OCI-LY3 (cell line): ENCODE measurements at regions not wholly inside any gene's neighbourhood (a gene's known extent, or its start where the extent isn't known, plus 50 kb on each side); places are given as distances from the start of the nearest gene placed in this dataset.

Source experiments
- H2AFZ ChIP-seq: fragments of 200-600, 300-600 bp; shearing (Covaris generic); 2 replicates; pipeline ENCODE4 v1.6.0; 2014; ENCODE audit warnings: antibody characterized with exemption, low read depth, low read length
- H3K27ac ChIP-seq: fragments of 200-600, 300-600 bp; sonication (generic); 2 replicates; pipeline ENCODE4 v1.5.1; 2014; ENCODE audit warnings: mild to moderate bottlenecking, low read length, moderate library complexity, mixed read lengths
- H3K27me3 ChIP-seq: fragments of 200-600, 300-600 bp; sonication (generic); 2 replicates; pipeline ENCODE4 v1.6.1; 2014; ENCODE audit warnings: low read depth, low read length, mixed read lengths
- H3K36me3 ChIP-seq: fragments of 200-600, 300-600 bp; sonication (generic); replicated peaks from 2 replicates; pipeline ENCODE3; 2014; ENCODE audit warnings: low read depth, low read length, mixed read lengths
- H3K4me1 ChIP-seq: fragments of 300-600, 200-600 bp; sonication (generic); 2 replicates; pipeline ENCODE4 v1.6.1; 2014; ENCODE audit warnings: low read length, mixed read lengths
- H3K4me2 ChIP-seq: fragments of 200-600, 300-600 bp; sonication (generic); 2 replicates; pipeline ENCODE4 v1.6.1; 2014; ENCODE audit warnings: low read length, mixed read lengths
- H3K4me3 ChIP-seq: fragments of 300-600, 200-600 bp; sonication (generic); 2 replicates; pipeline ENCODE4 v1.5.1; 2014; ENCODE audit warnings: antibody characterized with exemption, mild to moderate bottlenecking, low read length, moderate library complexity
- H3K79me2 ChIP-seq: fragments of 300-600, 200-600 bp; shearing (Covaris generic); 2 replicates; pipeline ENCODE4 v1.6.1; 2014; ENCODE audit warnings: mild to moderate bottlenecking, low read length, mixed read lengths
- H3K9ac ChIP-seq: fragments of 300-600, 200-600 bp; shearing (Covaris generic); 2 replicates; pipeline ENCODE4 v1.6.0; 2014; ENCODE audit warnings: mild to moderate bottlenecking, low read length, moderate library complexity
- H3K9me3 ChIP-seq: fragments of 200-600, 300-600 bp; shearing (Covaris generic); 2 replicates; pipeline ENCODE4 v1.6.1; 2014; ENCODE audit warnings: low read length, mixed read lengths; ENCODE audit not compliant: insufficient read depth
- H4K20me1 ChIP-seq: fragments of 200-600, 300-600 bp; sonication (generic); 2 replicates; pipeline ENCODE4 v1.6.1; 2016; ENCODE audit warnings: low read length, mixed read lengths; ENCODE audit not compliant: insufficient read depth
- CTCF ChIP-seq: fragments of 200-600, 300-600 bp; sonication (generic); IDR thresholded peaks from 2 replicates; pipeline ENCODE4 v1.5.1; 2014; ENCODE audit warnings: antibody characterized with exemption, low read length, low read depth
- EZH2phosphoT487 ChIP-seq: fragments of 200-600 bp; shearing (Covaris generic); IDR thresholded peaks from 2 replicates; pipeline ENCODE4 v1.6.1; 2018; ENCODE audit warnings: antibody characterized with exemption, mixed run types, low read depth

- Histone ChIP-seq H3K4me1 (no peaks in the 10 kb centered on the region), H2AFZ (no peak overlapping the region), H3K27ac (no peak overlapping the region), H3K36me3 (no peaks in the 10 kb centered on the region), H3K9ac (no peak overlapping the region), H4K20me1 (no peaks in the 10 kb centered on the region), H3K27me3 (no peaks in the 10 kb centered on the region), H3K79me2 (no peaks in the 10 kb centered on the region), H3K9me3 (no peaks in the 10 kb centered on the region), H3K4me3 (no peak overlapping the region), H3K4me2 (no peak overlapping the region)
- TF ChIP-seq CTCF, result no peak
- TF ChIP-seq EZH2phosphoT487, result no peak
These were observed 482.0 kb downstream of the SNAPC1 start for GRCh38 chr14:62244221-62244620.

GRCh38 chr14:62247266-62247665 is 485.0 kb downstream of the SNAPC1 start:
- TF ChIP-seq EZH2phosphoT487, result no peak
- TF ChIP-seq CTCF, result no peak
- Histone ChIP-seq H3K4me1 (no peaks in the 10 kb centered on the region), H3K9me3 (no peaks in the 10 kb centered on the region)

GRCh38 chr14:62251237-62251636 is 489.0 kb downstream of the SNAPC1 start:
- no peaks in the 10 kb centered on the region for H4K20me1 ChIP-seq
- H2AFZ ChIP-seq, result no peak overlapping the region
- no peak overlapping the region for H3K4me2 ChIP-seq
- TF ChIP-seq CTCF, result no peak
- no peak for TF ChIP-seq EZH2phosphoT487
- no peak overlapping the region for H3K9ac ChIP-seq
- no peaks in the 10 kb centered on the region for H3K36me3 ChIP-seq
- no peak overlapping the region for H3K27ac ChIP-seq
- H3K79me2 ChIP-seq, result no peaks in the 10 kb centered on the region
- no peaks in the 10 kb centered on the region for H3K9me3 ChIP-seq
- H3K4me1 ChIP-seq, result no peaks in the 10 kb centered on the region
- no peak overlapping the region for H3K4me3 ChIP-seq
- H3K27me3 ChIP-seq, result peaks cover 4% of the 10 kb centered on the region

More at GRCh38 chr14:62247266-62247665, 485.0 kb downstream of the SNAPC1 start:
- no peaks in the 10 kb centered on the region for H3K36me3 ChIP-seq
- H3K4me3 ChIP-seq, result no peak overlapping the region
- no peak overlapping the region for H2AFZ ChIP-seq
- no peaks in the 10 kb centered on the region for H3K27me3 ChIP-seq
- H3K79me2 ChIP-seq, result no peaks in the 10 kb centered on the region
- H4K20me1 ChIP-seq, result no peaks in the 10 kb centered on the region
- no peak overlapping the region for H3K9ac ChIP-seq
- no peak overlapping the region for H3K27ac ChIP-seq
- H3K4me2 ChIP-seq, result no peak overlapping the region

GRCh38 chr14:62253171-62253570 is 491.0 kb downstream of the SNAPC1 start:
- Histone ChIP-seq H3K36me3 (no peaks in the 10 kb centered on the region), H4K20me1 (no peaks in the 10 kb centered on the region), H3K4me1 (no peaks in the 10 kb centered on the region), H3K27ac (no peak overlapping the region), H3K79me2 (no peaks in the 10 kb centered on the region), H3K9me3 (no peaks in the 10 kb centered on the region), H2AFZ (no peak overlapping the region), H3K9ac (no peak overlapping the region), H3K27me3 (peaks cover 4% of the 10 kb centered on the region), H3K4me3 (no peak overlapping the region), H3K4me2 (no peak overlapping the region)
- TF ChIP-seq CTCF (no peak), EZH2phosphoT487 (no peak)
